Hepatic stellate cell (primary cell): ENCODE measurements at regions not wholly inside any gene's neighbourhood (a gene's known extent, or its start where the extent isn't known, plus 50 kb on each side); places are given as distances from the start of the nearest gene placed in this dataset.
"Not testable (repeated sequence)": the region's sequence is repeated elsewhere in the genome, so short reads cannot be mapped to it uniquely, and the experiment has no call there.

ENCODE experiments used
- DNase-seq: peaks from one replicate; pipeline ENCODE4 v3.0.0; 2011; ENCODE audit warnings: low spot score

DNA sequence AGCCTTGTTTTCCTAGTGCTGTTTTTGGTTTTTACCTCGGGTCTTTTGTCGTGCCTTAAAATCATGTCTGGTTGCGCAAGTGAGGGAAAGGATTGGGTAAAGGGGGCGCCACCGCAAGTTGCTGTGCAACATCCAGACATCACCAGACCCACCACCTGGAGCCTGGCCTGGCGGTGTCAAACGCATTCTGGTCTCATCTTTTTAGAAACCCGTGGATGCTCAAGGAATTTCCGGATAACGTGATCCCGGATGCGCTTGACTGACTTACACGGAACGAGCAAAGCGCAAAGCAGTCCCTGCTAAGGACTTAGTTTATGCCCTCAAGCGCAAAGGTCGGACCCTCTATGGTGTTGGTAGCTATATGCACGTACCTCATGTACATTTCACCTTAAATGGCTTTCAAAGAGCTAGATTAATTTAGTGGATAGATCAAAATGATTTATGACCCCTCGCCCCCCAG, 105.2 kb downstream of the OR2B2 start:
- DNase-seq = no peak

DNA sequence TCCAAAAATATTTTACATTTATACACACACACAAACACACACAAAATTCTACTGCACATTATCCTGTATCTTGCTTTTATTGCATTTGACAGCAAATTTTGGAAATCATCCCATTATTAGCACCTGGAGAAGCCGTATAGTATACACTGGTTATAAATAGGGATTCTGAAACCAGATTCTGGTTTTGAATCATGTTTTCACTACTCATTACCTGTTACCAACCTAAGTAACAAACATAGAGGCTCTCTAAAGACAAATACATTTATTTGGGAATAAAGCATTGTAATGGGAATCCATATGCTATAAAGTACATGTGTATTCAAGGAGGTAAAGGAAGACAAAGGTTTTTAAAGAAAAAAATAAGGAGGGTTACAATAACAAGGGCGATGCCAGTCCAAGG, 106.8 kb downstream of the OR2B2 start:
- no peak for DNase-seq

DNA sequence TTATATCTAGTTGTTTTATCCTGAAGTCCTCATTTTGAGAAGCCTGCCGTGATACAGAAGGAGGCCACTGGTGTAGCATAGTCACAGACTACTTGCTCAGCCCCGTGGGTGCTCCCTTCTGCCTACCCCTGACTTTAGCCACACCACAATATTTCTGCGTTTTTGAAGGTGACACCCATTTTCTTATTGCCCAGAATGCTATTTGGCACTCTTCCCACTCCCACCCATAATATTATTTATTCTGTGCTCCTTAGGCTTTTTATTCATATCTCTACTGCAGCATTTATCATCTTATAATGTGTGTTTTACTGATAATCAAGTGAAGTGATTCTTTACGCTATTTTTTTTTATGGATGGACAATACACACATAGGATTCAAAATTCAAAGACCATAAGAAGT, 107.3 kb downstream of the OR2B2 start:
- no peak for DNase-seq

DNA sequence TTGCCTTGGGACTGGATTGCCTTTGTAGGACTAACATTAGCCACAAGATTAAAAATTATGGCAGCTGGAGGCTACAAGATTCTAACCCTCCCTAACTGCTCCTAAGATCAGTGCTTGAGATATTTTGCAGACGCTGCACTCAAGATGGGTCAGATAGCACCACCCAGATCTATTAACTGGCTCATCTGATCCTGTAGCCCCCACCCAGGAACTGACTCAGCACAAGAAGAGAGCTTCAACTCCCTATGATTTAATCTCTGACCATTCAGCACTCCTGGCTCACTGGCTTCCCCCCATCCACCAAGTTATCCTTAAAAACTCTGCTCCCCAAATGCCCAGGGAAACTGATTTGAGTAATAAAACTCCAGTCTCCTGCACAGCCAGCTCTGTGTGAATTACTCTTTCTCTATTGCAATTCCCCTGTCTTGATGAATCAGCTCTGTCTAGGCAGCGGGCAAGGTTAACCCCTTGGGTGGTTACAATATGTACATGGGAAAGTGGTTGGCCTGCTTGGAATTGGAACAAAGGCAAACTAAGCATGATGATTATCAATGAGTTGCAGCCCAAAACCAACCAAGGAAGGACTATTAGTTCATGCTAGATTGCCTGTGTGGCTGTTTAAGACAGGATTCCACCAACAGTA, 111.3 kb downstream of the OR2B2 start:
- no peak for DNase-seq

DNA sequence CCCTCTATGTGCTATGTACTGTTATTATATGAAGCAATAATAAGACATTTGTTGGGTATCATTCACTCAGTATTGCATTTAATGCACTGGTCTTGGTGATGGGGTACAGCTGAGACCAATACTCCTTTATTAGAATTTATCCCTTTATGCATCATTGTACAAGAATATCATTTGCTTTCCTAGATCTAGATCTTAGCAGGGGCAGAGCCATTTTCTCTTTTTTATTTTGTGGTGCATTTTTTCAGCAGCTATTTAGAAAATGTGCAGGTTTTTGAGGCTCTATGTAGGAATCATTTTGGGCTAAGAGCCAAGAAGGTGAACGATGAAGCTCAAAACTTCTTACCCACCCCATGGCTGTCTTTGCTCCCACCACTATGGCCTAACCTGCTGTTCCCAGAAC, 114.2 kb downstream of the OR2B2 start:
- no peak for DNase-seq

DNA sequence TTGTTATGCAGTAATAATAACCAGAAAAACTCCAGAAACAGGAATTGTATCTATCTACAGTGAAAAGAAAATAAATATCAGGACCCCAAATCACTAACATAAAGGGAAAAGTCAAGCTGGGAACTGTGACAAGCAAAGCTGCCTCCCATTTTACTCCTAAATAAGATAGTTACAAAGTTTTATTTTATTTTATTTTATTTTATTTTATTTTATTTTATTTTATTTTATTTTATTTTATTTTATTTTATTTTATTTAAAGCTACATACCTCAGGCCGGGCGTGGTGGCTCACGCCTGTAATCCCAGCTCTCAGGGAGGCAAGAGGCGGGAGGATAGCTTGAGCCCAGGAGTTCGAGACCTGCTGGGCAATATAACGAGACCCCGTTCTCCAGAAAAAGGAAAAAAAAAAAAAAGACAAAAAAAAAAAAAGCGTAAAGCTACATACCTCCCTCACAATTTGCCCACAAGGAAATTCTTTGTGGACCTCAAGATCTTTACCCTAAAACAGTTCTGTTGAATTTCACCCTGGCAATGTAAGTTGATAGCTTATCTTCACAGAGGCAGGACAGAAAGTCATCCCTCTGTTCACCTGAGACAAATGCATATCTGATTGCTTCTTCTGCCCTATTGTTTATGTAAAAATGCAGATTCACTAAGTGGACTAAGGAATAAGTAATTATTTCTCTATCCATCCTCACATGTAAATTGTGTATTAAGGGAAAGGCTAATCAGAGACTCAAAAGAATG, 115.3 kb downstream of the OR2B2 start:
- DNase-seq = not testable (repeated sequence)

DNA sequence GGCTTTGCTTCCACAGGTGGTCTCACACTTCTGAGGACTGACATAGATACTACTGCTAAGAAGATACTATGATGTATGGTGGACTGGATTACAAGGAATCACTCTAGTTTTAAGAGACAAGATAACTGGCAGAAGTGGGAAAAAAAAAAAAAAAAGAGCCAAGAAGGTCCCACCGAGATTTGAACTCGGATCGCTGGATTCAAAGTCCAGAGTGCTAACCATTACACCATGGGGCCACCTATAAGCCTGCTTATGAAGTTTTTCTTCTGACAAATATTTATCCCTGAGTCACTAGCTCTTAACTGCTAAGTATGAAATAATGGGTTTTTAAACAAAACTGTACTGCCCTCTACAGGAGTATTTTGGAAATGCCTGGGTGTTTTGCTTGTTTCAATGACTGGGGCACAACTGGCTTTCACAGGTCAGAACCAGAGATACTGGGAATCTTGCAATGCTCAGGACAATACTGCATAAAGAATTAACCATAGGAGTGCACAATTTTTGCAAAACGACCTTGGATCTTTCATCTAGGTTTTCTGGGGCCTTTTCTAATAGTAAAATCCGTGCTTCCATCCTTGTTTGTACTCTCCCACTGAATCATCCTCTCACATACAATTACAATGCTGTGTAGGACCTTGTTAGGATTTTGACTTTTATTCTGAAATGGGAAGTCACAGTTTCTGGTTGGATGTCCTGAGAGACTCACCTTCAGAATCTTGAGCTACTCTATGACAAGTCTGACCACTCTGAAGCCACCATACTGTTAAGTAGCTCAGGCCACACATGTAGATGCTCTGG, 116.3 kb downstream of the OR2B2 start:
- peak; percentile 53 for DNase-seq

DNA sequence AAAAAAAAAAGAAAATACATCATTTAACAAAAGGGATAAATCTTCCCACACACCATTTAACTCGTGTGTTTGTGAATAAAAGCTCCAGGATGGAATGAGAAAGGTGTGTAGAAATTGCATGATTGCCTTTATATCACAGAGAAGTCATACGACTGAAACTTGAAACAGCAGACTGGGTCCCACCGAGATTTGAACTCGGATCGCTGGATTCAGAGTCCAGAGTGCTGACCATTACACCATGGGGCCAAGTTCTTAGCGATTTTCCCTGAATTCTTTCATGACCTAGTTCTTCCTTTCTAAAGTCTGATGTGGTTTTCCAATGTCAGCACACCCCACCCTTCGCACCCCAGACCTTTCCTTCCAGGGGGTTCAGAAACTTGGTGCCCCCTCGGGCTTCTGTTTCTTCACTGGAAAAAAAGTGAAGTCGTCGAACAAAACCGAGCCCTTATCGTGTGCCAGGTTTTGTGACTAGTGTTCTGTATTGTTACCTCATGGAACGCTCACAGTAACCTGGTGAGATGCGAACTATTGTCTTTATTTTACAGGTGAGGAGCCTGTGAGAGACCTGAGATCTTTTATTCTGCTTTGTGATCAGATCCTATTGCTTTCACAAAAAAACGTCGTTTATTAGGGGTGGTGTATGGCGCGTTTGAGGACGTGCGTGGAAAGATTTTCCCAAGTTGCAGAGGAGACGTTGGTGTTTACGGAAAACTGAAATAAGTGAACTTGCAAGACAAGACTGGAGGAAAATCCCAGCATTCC, 120.8 kb downstream of the OR2B2 start:
- peak; percentile 54 for DNase-seq

DNA sequence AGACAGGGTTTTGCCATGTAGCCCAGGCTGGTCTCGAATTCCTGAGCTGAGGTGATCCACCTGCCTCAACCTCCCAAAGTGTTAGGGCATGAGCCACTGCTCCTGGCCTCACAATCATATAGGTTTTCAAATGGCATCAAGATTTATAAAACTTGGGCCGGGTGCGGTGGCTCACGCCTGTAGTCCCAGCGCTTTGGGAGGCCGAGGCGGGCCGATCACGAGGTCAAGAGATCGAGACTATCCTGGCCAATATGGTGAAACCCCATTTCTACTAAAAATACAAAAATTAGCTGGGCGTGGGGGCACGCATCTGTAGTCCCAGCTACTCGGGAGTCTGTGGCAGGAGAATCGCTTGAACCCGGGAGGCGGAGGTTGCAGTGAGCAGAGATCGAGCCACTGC, 123.8 kb downstream of the OR2B2 start:
- not testable (repeated sequence) for DNase-seq

DNA sequence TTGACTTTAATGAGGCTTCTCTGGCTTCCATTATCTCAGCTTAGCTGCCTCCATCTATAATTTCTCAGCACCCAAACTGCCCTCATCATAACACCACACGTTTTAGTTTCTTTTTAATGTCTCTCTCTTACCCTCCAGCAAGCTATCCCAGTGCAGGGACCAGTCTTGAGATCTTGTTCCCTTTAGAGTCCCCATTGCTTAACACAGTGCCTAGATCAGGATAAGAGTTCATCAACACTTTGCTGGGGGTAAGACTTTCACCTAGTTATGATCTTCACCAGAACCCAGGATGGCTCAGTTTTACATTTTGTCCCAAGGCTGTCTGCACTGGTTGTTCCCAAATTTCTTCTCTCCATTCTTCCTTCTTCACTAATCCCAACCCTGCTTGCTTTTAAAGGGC, 126.1 kb downstream of the OR2B2 start:
- no peak for DNase-seq

DNA sequence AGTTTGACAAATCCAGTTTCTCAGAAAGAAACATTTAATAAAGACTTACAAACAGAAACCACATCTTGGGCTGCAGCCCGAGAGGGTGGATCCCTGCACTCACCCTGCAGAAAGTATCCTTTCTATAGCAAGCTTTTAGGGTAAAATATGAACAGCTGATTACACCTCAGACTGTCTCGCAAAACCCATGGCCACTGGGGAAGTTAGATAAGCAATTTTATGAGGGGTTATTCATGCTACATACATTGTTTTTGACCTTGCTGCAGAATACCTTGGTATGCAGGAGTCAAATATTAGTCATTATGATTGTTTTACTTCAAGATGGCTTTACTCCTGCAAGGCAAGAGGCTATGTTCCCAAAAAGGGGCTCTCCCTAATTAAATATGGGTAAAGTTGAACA, 126.9 kb downstream of the OR2B2 start:
- no peak for DNase-seq

DNA sequence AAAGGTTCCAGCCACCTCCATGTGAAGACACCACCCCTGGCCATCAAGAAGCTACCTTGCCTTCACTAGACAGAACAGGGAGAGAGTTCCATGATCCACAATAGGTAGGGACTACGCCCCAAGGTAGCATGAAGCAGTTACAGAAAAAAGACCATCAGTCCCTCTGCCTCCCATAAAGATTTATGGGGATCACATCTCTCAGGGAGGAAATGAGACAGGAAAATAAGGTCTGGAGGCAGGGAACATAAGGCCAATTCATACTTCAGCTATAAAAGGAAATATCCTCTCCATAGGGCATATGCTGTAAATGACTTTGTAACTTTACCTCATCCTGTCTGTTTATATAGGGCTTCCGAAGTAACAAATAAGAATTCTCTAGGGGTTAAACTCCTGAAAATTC, 129.4 kb downstream of the OR2B2 start:
- no peak for DNase-seq

DNA sequence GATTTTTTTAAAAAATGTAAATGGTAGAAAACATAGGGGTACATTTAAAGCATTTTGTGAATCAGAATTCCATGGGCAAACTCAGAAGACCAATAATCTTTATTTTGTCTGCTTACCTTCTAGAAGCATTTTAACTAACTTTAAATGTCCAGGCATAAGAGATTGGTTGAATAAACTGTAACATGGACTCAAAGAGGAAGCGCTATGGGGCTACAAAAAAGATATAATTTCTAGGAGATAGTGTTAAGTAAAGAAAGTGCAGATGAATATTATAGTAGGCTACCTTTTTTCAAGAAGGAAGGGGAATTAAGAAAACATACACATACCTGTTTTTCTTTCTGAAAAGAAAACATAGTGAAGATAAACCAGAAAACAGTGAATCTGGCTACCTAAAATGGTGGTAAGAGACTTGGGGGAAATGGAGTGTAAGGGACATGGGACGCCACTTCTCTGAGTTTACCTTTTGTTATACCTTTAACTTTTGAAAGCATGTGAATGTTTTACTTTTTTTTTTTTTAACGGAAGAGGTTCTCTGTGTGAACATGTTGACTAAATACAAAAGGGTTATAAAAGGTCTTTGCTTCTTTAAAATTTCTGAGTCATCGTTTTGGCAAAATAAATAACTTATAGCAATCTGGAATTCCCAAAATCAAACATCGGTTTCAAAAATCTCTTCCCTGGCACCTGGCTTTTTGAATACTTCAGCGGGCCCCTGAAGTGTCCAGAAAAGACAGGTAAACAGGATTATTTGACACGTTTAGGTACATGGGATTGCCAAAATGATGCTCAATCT, 133.4 kb downstream of the OR2B2 start:
- no peak for DNase-seq

DNA sequence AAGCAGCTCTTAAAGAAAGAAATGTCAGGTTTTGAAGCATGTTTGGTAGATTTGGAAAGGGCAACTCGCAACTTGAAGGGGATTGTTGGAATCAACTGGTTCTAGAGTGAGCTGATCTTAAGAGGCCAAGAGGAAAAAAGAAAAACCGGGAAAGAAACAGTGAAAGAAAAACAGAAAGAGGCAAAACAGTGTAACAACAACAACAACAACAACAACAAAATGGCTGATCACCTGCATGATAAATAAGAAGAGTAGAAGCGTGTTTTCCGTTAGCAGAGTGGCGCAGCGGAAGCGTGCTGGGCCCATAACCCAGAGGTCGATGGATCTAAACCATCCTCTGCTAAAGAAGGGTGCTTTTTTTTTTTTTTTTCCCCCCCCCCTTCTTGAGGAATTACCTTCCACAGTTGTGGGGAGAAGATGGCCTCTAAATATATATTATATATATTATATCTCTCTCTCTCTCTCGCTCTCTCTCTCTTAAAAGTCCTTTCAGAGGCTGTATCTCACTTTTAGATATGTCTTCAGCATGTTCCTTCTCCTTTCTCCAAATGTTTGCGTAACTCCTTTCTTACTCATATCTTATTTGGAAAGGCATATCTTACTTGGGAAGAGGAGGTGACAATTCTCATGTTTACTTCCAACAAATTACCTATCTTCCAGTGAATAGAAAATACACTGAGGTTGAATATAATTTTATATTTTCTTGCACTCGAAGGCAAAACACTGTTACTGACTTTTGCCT, 134.4 kb downstream of the OR2B2 start:
- DNase-seq = no peak

DNA sequence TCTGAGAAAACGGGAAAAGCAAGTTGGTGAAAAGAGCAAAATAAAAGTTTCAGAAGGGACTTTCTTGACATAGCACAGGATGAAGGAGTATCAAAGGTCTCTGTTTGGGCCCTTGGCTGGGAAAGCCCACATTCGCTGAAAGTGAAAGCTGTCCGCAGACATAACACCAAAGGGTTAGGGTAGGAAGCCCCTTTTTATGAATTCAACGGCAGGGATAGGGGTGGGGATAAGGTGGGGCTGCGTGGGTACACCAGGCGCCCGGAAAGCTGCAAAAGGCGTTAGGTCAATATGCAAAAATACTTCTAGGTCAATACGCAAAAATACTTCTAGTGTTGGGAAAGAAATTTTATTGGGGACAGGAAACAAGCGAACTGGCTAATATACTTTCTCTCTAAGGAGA, 135.1 kb downstream of the OR2B2 start:
- DNase-seq = no peak

DNA sequence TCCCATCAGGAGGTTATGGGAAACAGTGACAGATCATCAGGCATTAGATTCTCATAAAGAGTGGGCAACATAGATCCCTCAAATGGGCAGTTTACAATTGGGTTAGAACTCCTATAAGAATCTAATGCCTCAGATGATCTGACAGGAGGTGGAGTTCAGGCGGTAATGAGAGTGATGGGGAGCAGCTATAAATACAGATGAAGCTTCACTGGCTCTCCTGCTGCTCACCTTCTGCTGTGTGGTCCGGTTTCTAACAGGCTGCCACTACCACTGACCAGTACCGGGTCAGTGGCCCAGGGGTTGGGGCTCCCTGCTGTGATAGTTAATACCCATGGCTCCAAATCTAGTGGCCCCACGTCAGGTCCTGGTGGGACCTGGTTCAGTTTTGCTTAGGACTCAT, 135.7 kb downstream of the OR2B2 start:
- no peak for DNase-seq

DNA sequence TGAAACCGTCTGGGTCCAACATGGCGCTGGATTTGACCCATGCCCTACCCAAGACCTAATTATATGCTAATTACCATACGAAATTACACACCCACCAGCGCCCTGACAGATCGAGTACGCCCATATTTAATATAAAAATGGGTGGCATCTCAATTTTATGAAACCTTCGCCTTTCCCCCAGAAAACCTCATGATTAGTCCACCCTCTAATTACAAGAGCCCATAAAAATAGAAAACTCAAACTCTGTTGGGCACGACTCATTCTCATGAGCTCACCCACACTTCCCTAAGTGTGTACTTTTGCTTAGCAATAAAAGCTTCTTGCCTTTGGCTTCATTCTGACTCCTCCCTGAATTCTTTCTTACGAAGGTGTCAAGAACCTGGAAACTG, 136.4 kb downstream of the OR2B2 start:
- no peak for DNase-seq

DNA sequence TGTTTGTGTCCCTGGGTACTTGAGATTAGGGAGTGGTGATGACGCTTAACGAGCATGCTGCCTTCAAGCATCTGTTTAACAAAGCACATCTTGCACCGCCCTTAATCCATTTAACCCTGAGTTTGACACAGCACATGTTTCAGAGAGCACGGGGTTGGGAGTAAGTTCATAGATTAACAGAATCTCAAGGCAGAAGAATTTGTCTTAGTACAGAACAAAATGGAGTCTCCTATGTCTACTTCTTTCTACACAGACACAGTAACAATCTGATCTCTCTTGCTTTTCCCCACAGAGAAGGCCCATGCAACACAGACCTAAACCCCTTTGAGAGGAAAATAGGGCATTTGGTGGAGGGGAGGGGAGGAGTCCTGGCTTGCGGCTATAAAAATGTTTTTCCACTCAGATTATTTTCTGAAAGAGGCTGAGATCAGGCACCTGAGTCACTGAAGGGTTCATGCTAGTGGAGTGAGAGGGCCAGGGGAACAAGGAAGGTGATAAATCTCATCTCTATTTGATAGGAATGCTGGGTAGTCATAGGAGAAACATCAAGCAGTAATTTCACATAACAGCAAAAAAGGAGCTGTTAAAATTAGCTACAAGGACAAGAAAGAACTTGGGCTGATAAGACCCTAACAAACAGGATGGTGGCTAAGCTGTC, 136.9 kb downstream of the OR2B2 start:
- not testable (repeated sequence) for DNase-seq

DNA sequence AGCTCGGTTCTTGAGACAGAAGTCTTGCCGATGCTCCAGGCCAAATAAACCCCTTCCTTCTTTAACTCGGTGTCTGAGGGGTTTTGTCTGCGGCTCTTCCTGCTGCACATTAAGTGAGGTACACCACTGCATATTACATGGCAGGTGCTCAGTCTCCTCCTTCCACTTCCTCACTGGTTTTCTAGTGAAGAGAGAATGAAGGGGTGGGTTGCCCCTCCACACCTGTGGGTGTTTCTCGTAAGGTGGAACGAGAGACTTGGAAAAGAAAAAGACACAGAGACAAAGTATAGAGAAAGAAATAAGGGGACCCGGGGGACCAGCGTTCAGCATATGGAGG, 138.0 kb downstream of the OR2B2 start:
- DNase-seq = not testable (repeated sequence)

DNA sequence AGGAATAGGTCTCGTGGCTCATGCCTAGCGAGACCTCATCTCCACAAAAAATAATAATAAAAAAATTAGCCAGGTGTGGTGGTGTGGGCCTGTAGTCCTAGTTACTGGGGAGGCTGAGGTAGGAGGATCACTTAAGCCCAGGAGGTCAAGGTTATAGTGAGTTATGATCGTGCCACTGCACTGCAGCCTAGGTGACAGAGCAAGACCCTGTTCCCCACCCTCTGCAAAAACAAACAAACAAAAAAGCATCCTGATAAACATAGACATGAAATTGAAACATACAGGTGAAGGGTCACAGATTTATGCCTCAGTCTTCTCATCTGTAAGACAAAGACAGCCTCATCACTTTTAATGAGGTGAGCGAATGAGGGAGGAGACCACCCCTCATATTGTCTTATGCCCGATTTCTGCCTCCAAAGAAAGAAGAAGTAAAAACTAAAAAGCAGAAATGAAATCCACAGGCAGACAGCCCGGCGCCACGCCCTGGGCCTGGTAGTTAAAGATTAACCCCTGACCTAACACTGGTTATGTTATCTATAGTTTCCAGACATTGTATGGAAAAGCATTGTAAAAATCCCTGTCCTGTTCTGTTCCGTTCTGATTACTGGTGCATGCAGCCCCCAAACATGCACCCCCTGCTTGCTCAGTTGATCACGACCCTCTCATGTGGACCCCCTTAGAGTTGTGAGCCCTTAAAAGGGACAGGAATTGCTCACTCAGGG, 138.5 kb downstream of the OR2B2 start:
- not testable (repeated sequence) for DNase-seq
